Psoas muscle (tissue), 7 donors: ENCODE measurements at regions not wholly inside any gene's neighbourhood (a gene's known extent, or its start where the extent isn't known, plus 50 kb on each side); places are given as distances from the start of the nearest gene placed in this dataset.

ENCODE experiments used
- ATAC-seq, 4 donors: fragments of 200-7000 bp; cut with Tn5 transposase; one replicate each; pipeline ENCODE4 v1.9.1; 2020; ENCODE audit warnings: moderate library complexity in 3 of 4, mild to moderate bottlenecking in 2 of 4
- DNase-seq, 2 donors: peaks; one replicate each; pipeline ENCODE4 v3.0.0-alpha.2; 2020
- H3K27ac ChIP-seq: fragments of 200-600 bp; one replicate; pipeline ENCODE4 v1.8.0; 2022
- H3K27me3 ChIP-seq, 3 donors: fragments of 200-600 bp in 1 of 3; one replicate each; pipeline versions ENCODE4 v1.6.1 to v1.8.0; 2013 to 2022; ENCODE audit warnings: low read length in 2 of 3, mild to moderate bottlenecking in 2 of 3, moderate library complexity in 1 of 3; ENCODE audit not compliant: insufficient read depth in 3 of 3
- H3K36me3 ChIP-seq, 2 donors: fragments of 200-600 bp in 1 of 2; one replicate each; pipeline versions ENCODE4 v1.6.1 to v1.8.0; 2013 to 2022; ENCODE audit warnings: low read depth in 1 of 2, mild to moderate bottlenecking in 1 of 2, moderate library complexity in 1 of 2; ENCODE audit not compliant: insufficient read depth in 1 of 2
- H3K4me1 ChIP-seq: fragments of 200-600 bp; one replicate; pipeline ENCODE4 v1.8.0; 2022
- H3K4me3 ChIP-seq: fragments of 200-600 bp; one replicate; pipeline ENCODE4 v1.8.0; 2022; ENCODE audit warnings: mild to moderate bottlenecking
- H3K9me3 ChIP-seq: fragments of 200-600 bp; one replicate; pipeline ENCODE4 v1.8.0; 2022
- CTCF ChIP-seq: fragments of 200-600 bp; IDR thresholded peaks from one replicate; pipeline ENCODE4 v1.8.0; 2022; ENCODE audit warnings: antibody characterized with exemption
- WGBS, 3 donors: extraction: QIAGEN DNeasy Blood & Tissue Kit; methylation state at CpG; one replicate each; pipeline versions ENCODE4 v1.1.6 to v1.1.7; 2013; 5-methylcytosine and 5-hydroxymethylcytosine counted together
- intact Hi-C, 2 donors: fragments of 100-400 bp; cut with DNase I; formaldehyde crosslinking; loops; one replicate each; pipeline versions ENCODE4 v1.11.0 to v1.14.2; 2022
- donor health status: healthy with polysubstance abuse.
- donor health status: DM: no; HTN: no; CAD: no; lungs with moderate emphysema.
- donor health status: Bipolar disorder and iron deficiency.
- donor health status: healthy.
- donor health status: DM: yes; HTN: yes; CAD: no.
- donor health status: DM: no; HTN: no; CAD: no.
- donor health status: DM: yes; HTN: yes; CAD: no.

GRCh38 chr14:101332281-101332680, 229.0 kb upstream of the DIO3 start:
- ATAC-seq = no peak
- WGBS, 3 donors = 77 to 80% (median 78%) methylated on average over 8 of the region's 8 CpGs

GRCh38 chr14:101333335-101334280, 227.7 kb upstream of the DIO3 start:
- ATAC-seq (no peak), DNase-seq (no peak)
- H3K4me3 ChIP-seq = no peak overlapping the region
- TF ChIP-seq CTCF = no peak
- WGBS, 3 donors = 70 to 78% (median 74%) methylated on average over 20 of the region's 20 CpGs
- intact Hi-C loops = no loop called here
- no peaks in the 10 kb centered on the region for H3K36me3 ChIP-seq
- H3K9me3 ChIP-seq = no peaks in the 10 kb centered on the region
- H3K27me3 ChIP-seq = no peaks in the 10 kb centered on the region
- H3K27ac ChIP-seq = no peak overlapping the region
- H3K4me1 ChIP-seq = no peaks in the 10 kb centered on the region

More at GRCh38 chr14:101332281-101332680, 229.0 kb upstream of the DIO3 start:
- intact Hi-C loops = no loop called here
- DNase-seq = no peak
- Histone ChIP-seq H3K27ac (no peak overlapping the region), H3K9me3 (no peaks in the 10 kb centered on the region), H3K4me1 (no peaks in the 10 kb centered on the region), H3K4me3 (no peak overlapping the region), H3K36me3 (no peaks in the 10 kb centered on the region), H3K27me3 (no peaks in the 10 kb centered on the region)
- no peak for TF ChIP-seq CTCF

- intact Hi-C loops = no loop called here
- Histone ChIP-seq H3K4me3 (no peak overlapping the region), H3K27me3 (no peaks in the 10 kb centered on the region), H3K9me3 (no peaks in the 10 kb centered on the region), H3K36me3 (no peaks in the 10 kb centered on the region), H3K4me1 (no peaks in the 10 kb centered on the region), H3K27ac (no peak overlapping the region)
- no peak for DNase-seq
- no peak for ATAC-seq
- no peak for TF ChIP-seq CTCF
- 66 to 85% (median 72%) methylated on average over 9 of the region's 9 CpGs for WGBS, 3 donors
Observed at GRCh38 chr14:101334656-101335055, 226.6 kb upstream of the DIO3 start.

GRCh38 chr14:101335061-101335661, 226.1 kb upstream of the DIO3 start:
- ATAC-seq (no peak), DNase-seq (no peak)
- intact Hi-C loops = no loop called here
- no peaks in the 10 kb centered on the region for H3K27me3 ChIP-seq
- WGBS, 3 donors = 74 to 77% (median 74%) methylated on average over 13 of the region's 13 CpGs
- H3K4me3 ChIP-seq = no peak overlapping the region
- no peak for TF ChIP-seq CTCF
- no peaks in the 10 kb centered on the region for H3K9me3 ChIP-seq
- H3K36me3 ChIP-seq = no peaks in the 10 kb centered on the region
- H3K27ac ChIP-seq = no peak overlapping the region
- H3K4me1 ChIP-seq = no peaks in the 10 kb centered on the region
